GM12892 (cell line): ENCODE measurements at regions not wholly inside any gene's neighbourhood (a gene's known extent, or its start where the extent isn't known, plus 50 kb on each side); places are given as distances from the start of the nearest gene placed in this dataset.

Experiments
- POLR2A ChIP-seq: IDR thresholded peaks from 2 replicates; pipeline ENCODE4 v1.6.1; 2011; ENCODE audit warnings: low read depth, low read length, control low read depth
- POLR2AphosphoS5 ChIP-seq: IDR thresholded peaks from 2 replicates; pipeline ENCODE4 v1.6.1; 2011; ENCODE audit warnings: low read depth, low read length, control low read depth
- TAF1 ChIP-seq: IDR thresholded peaks from 2 replicates; pipeline ENCODE4 v1.6.1; 2011; ENCODE audit warnings: low read depth, mild to moderate bottlenecking, control low read depth, low read length, borderline replicate concordance

DNA sequence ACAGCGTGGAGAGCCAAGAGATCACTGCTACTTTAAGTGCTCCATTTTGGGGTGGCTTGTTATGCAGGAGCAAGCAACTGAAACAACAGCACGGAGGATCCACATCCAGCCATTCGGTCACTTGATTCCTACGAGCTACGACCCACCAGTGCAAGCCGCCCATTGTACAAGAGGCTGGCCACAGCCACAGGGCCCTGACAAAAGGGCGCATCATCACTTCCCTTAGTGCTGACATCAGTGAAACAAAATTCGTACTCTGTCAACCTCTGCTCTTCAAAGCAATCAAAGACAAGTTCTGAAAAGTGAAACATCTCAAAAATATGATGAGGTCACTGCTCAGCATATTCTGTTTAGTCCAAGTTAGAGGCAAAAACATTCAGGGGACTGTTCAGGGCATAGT is 168.4 kb downstream of the GADD45G start:
- no peak for TF ChIP-seq POLR2A
- TF ChIP-seq TAF1: no peak
- TF ChIP-seq POLR2AphosphoS5: no peak
